G401.6 (cell line): ENCODE measurements at regions not wholly inside any gene's neighbourhood (a gene's known extent, or its start where the extent isn't known, plus 50 kb on each side); places are given as distances from the start of the nearest gene placed in this dataset.

Experiments
- FAIRE-seq: peaks from 2 replicates; lab custom pipeline; 2012; peaks lifted over from hg19 to GRCh38; lab: Jason Lieb, UNC

DNA sequence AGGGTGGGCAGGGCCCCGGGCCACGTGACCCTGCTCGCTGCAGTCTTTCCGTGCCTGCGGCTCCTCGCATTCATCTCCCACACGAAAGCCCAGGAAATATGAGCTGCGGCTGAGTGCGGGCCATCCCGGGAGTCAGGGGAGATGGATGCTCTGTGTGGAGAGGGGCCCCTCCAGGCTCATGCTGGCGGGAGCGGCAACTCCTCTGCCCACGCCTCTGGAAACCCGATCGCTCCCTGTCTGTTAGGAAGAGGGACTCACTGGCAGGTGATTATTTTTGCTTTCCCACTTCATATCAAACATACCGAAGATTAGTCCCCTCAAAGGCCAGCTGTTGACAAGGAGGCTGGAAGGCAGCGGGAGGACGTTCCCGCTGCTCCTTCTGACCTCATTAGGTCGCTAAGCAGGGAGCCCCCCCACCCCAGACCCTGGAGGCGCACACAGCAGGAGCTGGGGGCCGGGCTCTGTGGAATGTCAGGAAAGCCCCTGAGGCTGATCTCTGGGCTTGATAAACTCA lies 228.5 kb downstream of the FOXL1 start:
- no peak for FAIRE-seq

DNA sequence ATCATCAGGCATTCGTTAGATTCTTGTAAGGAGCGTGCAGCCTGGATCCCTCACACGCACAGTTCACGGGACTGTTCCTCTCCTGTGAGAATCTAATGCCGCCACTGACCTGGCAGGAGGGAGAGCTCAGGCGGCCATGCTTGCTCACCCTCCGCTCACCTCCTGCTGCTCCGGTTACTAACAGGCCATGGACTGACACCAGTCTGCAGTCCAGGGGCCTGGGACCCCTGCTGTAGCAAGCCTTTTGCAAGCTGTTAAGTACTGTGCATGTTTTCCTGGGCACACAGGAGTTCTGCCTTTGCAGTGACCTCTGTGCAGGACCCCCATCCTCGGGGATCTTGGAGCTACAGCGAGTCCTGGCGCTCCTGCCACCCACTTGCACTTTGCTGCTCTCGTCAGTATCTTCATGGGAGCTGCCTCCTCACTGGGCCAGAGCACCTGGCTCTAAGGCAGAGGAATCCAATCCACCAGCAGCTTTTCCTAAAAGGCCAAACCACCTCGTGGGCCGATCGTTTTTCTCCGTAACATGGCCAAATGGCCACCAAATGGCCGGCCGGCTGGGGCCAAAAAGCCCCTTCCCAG lies 230.6 kb downstream of the FOXL1 start:
- FAIRE-seq = no peak

DNA sequence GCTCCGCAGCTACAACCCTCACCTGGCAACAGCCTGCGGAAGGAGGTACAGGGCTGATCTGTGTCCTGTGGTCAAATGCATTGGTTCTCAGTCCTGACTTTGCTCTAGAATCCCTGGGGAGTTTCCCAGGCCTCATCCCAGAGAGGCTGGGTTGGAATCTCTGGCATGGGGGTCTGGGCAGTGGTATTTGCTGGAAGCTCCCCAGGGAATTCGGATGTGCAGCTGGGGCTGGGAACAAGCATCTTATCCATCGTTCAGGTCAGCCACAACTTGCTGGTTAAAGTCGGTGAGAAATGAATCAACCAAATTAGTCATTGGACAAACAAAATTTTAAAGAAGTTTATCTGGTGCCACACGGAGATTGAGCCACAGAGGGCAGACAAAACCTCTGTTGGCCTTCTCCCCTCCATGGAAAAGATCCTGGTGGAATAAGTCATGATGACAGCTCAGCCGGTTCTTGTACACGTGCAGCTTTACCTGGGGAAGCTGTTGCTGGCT lies 231.2 kb downstream of the FOXL1 start:
- FAIRE-seq = no peak

DNA sequence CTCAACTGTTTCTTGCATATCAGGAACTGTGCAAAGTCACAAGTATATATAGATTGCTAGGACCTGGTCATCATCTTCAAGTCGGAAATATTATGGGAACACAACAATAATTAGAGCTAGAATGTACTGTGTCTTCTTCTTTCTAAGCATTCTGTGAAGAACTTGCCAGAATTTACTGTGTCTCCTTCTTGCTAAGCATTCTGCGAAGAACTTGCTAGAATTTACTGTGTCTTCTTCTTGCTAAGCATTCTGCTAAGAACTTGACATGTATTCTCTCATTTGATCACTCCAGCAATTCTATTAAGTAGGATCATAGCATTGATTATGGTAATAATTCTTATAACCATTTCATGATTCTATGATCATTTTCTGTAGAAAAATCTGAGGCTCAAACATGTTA lies 231.7 kb downstream of the FOXL1 start:
- no peak for FAIRE-seq

DNA sequence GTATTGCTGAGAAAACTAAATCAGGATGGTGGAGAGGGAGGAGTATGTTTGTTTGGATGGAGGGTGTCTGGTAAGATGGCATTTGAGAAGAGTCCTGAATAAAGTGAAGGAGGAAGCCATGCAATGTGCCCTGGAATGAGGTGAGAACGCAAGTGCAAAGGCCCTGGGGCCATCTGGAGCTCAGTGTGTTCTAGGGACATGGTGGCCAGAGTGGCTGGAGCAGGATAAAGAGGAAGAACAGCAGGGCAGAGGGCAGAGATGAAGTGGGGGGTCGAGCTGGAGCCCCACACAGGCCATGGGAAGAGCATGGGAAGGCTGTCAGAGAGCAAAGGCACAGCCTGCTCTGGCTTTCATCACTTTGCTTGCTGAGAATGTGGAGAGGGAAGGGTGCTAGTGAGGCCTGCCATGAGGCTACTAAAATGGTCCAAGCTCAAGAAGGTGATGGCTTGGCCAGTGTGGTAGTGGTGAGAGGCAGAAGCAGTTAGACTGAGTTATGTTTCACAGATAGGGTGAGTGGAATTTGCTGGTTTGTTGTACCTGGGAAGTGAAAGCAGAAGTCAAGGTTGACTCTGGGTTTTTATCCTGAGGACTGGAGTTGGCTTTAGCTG lies 234.1 kb downstream of the FOXL1 start:
- no peak for FAIRE-seq

DNA sequence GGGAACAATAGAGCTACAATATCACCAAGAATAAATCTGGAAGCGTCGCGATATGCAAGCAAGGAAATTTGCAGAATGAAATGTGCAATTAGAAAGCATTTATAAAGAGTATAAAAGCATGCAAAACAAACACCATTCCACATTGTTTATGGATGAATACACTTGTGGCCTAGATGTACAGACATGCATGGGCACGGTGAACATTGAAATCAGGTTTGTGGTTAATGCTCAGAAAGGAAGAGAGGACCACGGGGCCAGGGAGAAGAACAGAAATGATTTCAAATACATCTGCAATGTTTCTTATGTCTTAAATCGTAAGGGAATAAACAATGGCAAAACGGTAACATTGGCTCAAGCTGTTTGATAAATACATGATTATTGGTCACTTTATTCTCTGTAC lies 235.9 kb downstream of the FOXL1 start:
- FAIRE-seq = no peak

DNA sequence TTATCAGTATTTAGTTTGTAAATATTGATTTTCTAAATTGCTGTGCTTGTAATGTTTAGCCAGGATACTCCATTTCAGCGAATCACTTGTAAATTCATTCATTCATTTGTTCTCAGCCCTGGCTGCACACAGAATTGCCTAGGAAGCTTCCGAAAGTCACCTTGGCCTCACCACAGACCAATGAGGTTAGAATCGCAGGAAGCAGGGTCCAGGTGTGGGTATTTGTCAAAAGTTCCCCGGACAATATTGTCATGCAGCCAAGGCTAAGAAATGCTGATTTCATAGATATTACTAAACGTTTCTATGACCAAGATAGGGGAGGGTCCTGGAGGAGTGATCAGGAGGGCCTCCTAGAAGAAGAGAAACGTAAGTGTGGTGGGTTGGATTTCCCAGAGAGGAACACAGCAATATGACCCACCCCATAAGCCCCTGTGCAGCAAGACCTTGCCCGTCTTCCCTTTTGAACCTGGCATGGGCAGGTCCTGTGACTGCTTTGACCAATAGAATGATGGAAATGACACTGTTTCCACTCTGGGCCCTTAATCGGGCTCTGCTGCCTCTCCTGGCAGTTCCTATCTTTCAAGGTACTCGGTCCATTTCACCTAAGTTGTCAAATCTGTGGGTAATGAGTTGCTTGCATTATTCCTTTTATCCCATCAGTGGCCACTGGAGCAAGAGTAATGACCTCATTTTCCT lies 238.7 kb downstream of the FOXL1 start:
- no peak for FAIRE-seq

DNA sequence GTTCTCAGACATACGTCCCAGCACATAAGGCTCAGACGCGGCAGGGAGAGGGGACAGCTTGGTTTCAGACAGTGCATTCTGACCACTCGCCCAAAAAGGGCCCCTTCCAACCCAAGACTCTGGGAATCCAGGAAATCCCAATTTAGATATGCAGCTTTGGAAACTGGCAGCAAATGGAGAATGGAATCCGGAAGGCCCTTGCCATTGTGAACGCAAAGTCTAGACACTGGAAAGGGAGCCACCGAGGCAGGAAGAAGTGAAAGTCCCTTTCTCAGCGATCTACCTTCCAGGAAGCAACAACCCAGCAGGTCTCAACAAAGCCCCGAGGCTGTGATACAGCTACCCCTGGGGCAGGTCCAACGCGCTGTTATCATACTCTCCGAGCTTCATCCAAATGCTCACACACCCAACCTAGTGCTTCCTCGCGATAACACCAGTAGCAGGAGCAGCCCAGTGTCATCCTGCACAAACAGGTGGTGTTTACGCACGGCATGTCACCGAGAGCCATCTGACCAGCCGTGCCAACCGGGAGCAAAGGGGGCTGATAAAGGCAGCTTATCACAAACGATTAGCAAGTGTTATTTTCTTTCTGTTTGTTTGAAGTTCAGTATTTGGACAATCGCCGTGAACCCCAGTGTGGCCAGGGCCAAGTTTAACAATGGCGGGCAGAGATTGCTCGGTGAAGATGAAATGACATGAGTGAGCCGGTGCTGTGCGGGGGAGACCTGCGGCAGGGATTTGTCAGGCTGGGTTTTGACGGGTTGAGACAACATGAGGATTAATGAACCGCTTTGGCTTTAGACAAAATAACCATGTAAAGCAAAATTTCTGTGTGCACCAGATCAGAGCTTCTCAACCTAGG lies 240.6 kb downstream of the FOXL1 start:
- FAIRE-seq = no peak

DNA sequence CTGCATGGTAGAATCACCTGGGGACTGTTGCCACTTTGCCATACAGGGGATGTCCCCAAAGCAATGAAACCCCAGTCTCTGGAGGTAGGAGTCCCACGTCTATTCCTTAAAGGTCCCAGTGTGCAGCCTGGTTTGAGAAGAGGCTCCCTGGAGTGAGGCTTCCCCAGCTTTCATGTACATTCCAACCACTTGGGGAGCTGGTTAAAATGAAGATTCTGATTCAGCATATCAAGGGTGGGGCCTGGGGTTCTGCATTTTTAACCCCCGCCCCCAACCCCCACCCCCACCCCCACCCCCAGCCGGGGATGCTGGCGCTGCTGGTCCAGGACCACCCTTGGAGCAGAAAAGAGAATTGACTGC lies 241.2 kb downstream of the FOXL1 start:
- FAIRE-seq = no peak

DNA sequence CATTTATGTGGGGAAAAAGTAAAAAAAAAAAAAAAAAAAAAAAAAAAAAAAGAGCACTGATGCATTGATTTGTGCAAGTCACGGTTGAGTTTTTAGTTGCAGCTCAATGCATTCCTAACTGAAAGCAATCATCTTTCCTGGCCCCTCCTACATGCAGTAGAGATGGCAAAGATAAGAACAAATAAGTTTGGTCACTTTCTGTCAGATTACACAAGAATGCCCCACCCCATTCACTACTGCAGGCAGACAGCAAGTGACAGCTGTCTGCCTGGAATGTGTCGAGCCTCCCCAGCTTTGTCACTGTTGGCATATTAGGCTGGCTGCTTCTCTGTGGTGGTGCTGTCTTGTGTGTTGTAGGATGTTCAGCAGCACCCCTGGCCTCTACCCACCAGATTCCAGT lies 243.5 kb downstream of the FOXL1 start:
- no peak for FAIRE-seq

DNA sequence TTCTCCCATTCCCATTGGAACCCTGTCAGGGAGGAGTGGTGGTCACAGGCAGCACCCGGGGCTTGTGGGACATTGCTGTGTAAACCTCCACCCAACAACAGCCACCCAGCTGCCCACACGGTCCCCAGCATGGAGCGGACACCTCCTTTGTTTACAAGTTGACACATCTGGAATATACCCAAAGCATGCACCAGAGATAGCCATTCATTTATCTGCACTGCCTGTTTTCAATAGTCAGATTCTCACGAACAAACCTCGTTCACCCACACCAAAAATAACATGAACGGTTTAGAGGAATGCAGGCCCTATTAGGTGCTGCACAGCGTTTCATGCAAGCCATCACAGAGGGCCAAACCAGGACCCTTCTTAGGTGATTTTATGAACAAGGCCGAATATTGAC lies 244.8 kb downstream of the FOXL1 start:
- FAIRE-seq = no peak

DNA sequence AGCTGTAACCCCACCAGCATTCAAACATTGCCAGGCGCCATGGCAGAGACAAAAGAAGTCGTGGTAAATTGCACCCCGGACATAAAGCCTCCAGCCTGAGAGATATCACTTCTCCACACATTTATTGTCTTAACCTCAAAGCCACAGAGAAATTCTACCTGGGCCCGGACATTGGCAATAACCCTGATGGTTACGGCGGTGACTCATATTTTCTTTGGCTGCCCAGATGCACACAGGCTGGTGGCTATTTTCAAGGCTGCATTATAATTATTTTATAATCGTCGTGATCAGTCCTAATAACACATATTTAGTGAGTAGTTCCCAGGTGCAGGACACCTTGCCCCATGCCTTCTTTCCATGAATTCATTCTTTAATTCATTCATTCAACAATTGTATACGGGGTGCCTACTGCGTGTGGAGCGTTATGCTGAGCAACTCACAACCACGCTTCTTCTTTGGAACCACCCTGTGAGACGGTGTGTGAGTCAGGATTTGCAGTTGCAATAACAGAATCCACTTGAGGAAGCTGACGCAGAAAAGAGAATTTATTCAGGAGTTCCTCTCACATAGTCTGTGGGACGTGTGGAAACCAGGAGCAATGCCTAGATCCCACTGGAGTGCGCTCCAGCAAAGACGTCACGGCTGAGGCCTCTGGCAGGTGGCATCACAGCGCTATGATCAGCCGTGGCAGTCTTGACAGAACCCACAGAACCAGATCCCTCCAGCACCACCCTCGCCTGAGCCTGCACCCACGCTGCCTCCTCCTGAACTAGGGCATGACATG lies 245.7 kb downstream of the FOXL1 start:
- FAIRE-seq = no peak

DNA sequence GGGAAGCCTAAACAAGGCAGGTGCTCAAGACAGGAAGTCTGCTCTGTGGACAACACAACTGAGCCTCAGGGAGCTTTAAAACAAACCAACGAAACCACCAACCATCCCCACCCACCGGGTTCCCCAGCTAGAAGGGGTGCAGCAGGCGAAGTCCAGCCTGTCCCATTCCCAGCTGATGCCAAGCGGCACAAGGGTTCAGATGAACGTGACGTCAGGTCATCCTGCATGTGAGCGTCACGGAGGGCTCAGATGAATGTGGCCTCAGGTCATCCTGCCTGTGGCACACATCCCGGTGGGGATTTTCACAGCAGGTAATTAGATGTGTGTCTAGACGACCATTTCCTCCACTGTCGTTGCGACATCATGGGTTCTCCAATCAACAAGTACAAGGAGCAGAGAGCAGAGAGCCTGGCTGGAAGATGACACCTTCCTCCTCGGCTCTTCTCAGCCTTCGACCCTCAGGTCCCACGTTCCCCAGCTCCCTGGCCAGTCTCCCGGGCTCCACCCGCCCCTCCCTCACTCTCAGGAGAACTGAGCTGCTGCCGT lies 246.5 kb downstream of the FOXL1 start:
- no peak for FAIRE-seq

DNA sequence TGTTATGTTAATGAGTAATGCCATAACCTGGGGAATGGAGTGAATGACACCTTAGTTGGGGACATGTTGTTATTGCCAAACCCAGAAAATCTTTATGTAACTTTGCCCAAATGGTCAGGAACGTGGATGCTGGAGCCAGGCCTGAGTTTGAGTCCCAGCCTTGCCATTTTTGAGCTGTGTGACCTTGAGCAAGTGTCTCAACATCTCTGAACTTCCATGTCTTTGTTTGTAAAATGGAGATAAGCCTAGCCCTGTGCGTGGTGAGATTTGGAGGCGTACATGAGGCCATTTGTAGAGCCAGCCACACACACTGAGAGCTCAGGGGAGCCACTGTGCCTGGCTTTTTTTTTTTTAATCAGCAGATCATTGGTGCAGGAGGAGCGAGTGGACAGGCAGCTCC lies 247.3 kb downstream of the FOXL1 start:
- no peak for FAIRE-seq

DNA sequence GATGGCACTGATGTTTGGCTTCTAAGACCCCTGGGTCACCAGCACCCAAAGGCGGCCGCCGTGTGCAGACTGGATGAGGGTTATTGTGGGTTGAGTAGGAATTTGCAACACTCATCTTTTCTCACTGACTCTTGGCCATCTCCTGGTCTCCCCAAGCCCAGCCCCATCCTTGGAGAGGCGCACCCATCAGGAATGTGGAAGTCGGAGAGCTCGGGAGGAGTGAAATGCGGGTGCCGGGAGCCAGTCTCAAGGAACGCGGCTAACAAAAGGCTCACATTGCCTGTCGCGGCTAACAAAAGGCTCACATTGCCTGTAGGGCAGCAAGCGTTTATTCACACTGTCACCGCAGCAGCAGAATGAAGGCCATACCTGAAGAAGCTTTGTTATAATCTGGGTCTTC lies 248.6 kb downstream of the FOXL1 start:
- FAIRE-seq = no peak

DNA sequence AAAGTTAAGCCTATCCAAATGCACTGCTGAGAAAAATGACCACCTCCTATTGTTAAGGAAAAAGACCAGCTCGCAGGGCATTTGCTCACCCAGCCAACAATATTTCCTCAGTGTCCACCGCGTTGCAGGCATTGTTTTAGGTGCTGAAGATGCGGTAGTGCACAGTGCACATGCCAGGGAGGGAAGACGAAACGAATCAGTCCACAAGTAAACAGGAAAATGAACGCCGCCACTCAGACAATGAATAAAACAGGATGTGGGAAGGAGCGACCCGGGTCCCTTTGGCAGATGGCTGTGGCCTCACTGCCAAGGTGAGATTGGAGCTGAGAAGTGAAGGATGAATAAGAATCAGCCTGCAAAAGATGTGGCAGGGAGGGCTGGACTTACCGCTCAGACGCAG lies 249.2 kb downstream of the FOXL1 start:
- FAIRE-seq = no peak

DNA sequence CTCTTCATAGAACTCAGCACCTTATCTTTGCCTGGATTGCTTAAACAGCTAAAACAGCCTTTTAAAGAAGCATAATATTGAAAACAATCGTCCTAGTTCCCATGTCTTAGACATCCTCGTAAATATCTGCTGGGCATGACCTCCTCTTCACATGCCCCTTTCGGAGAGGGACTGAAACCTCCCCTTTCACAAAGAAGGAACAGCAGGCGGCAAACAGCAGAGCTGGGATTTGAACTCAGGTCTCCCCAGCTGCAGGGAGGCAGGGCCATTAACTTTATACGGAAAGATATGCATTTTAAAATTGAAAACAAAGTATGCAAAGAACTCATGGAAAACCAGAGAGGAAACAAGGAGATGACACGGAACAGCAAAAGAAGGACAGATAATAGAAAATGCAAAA lies 249.9 kb downstream of the FOXL1 start:
- no peak for FAIRE-seq

DNA sequence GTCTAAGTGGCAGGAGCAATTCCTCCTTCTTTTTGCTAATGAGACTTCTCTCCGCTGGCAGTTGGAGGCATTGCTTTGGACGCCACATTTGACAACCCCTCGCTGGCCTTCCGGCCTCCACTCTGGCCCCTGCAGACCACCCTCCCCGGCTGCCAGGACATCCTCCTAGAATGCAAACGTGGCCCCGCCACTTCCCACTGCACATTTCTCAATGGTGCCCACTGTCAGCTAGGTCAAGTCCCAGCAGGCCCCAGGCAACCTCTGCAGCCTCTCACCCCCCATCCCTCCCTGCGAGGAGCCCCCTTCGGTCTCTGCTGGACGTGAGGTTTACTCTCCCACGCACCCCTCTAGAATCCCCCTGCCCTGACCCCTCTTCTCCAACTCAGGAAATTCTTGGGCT lies 250.3 kb downstream of the FOXL1 start:
- no peak for FAIRE-seq

DNA sequence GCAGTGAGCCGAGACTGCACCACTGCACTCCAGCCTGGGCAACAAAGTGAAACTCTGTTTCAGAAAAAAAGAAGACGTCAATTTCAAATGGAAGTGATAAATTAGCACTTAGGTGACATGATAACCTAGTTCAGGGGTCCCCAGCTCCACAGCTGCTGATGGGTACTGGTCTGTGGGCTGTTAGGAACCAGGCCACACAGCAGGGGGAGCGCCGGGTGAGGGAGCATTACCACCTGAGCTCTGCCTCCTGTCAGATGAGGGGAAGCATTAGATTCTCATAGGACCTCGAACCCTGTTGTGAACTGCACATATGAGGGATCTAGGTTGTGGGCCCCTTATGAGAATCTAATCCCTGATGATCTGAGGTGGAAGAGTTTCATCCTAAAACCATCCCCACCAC lies 253.0 kb downstream of the FOXL1 start:
- no peak for FAIRE-seq

DNA sequence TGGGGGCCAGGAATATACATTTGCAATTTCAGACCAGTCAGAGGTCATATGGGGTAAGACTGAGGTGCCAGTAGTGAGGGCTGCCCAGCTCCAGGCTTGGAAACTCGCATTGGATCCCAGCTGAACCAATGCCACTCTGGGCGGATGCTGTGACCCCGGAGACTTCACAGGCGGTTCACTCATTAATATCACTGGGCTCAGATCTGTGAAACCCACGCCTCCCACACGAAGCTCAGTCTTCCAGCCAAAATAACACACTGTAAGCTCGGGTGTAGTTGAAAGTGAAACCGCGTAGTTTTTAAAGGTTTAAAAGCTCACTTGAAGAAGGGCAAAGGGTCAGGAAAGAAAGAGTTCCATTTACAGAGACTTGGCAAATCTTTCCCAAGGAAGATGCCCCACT lies 254.8 kb downstream of the FOXL1 start:
- no peak for FAIRE-seq

DNA sequence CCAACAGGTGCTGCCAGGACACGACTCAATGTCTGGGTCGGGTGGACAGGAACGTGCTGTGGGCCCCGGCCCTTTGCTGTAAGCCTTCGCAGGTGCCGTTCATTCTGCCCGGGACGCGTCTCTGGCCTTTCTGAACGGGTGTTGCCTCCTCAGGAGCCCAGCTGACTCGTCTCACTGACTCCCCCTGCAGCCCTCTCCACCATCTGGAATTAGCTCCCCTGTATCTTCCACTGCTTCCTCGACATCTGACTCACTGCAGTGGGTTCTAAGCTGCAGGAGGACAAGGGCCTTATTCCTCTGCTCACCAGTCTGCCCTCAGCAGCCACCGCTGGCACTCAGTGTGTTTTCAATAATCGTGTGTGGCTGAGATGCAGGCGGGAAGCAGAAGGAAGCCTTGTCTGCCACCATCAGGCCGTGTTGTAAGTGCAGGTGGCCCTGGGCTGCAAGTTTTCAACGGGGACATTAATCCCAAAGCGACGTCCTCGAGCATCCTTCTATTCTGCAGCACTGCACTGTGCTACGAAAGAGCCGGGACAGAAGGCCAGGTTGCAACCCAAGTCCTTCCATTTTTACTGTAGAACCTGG lies 256.2 kb downstream of the FOXL1 start:
- no peak for FAIRE-seq
